GM12878 (cell line): ENCODE measurements at regions not wholly inside any gene's neighbourhood (a gene's known extent, or its start where the extent isn't known, plus 50 kb on each side); places are given as distances from the start of the nearest gene placed in this dataset.

Experiments used
- ATAC-seq: fragments of 200-7000 bp; cut with Tn5 transposase; 3 replicates; pipeline ENCODE4 v1.9.1; 2020; ENCODE audit warnings: mild to moderate bottlenecking, moderate library complexity
- BruUV-seq: library from RNA; stranded (reverse); fragments of 400-500 nt; replicated peaks from 2 replicates; lab custom pipeline; 2021; lab: Mats Ljungman, UMichigan
- CTCF ChIA-PET: fragments of 300-600 bp; sonication (Branson Sonifier 250); formaldehyde crosslinking; extraction: SDS; loops from one replicate; lab custom pipeline; 2021; ENCODE audit warnings: inconsistent platforms; lab: Yijun Ruan, JAX
- POLR2A ChIA-PET: fragments of 350-600 bp; formaldehyde crosslinking; extraction: SDS; loops from one replicate; lab custom pipeline; 2021; ENCODE audit warnings: inconsistent platforms; lab: Charles Lee
- RAD21 ChIA-PET: fragments of 300-600 bp; sonication (Branson Sonifier 250); formaldehyde crosslinking; loops from one replicate; lab custom pipeline; 2023; ENCODE audit warnings: antibody characterized with exemption; ENCODE audit not compliant: unreplicated experiment; lab: Charles Lee
- SMC1A ChIA-PET: fragments of 300-600 bp; sonication (Branson Sonifier 250); formaldehyde crosslinking; loops from one replicate; lab custom pipeline; 2023; ENCODE audit not compliant: unreplicated experiment, uncharacterized antibody; lab: Charles Lee
- DNase-seq: peaks from one replicate; pipeline ENCODE4 v3.0.0-alpha.2; 2011; ENCODE audit warnings: low read depth, low spot score
- FAIRE-seq: peaks from 3 replicates; lab custom pipeline; 2011; peaks lifted over from hg19 to GRCh38; lab: Jason Lieb, UNC
- H2AFZ ChIP-seq: 2 replicates; pipeline ENCODE4 v1.6.0; 2011; ENCODE audit warnings: low read depth, low read length, control low read depth; ENCODE audit not compliant: control insufficient read depth
- H3K27ac ChIP-seq: 2 replicates; pipeline ENCODE4 v1.5.1; 2011; ENCODE audit warnings: control low read depth; ENCODE audit not compliant: control insufficient read depth, insufficient read depth
- H3K27me3 ChIP-seq, 2 experiments: replicated peaks in 1 of 2; 2 replicates each; pipeline versions ENCODE4 v1.6.0 to v1.6.1; 2011; ENCODE audit warnings: low read length in 1 of 2; ENCODE audit not compliant: control insufficient read depth in 2 of 2, insufficient read depth in 2 of 2
- H3K36me3 ChIP-seq, 2 experiments: 2 replicates each; pipeline ENCODE4 v1.5.1; 2011; ENCODE audit warnings: low read length in 1 of 2; ENCODE audit not compliant: control insufficient read depth in 2 of 2, insufficient read depth in 2 of 2
- H3K4me1 ChIP-seq: 2 replicates; pipeline ENCODE4 v1.6.1; 2011; ENCODE audit warnings: mild to moderate bottlenecking, low read length, moderate library complexity, mixed read lengths; ENCODE audit not compliant: control insufficient read depth, insufficient read depth
- H3K4me2 ChIP-seq: 2 replicates; pipeline ENCODE4 v1.6.0; 2011; ENCODE audit warnings: control low read depth; ENCODE audit not compliant: control insufficient read depth, insufficient read depth
- H3K4me3 ChIP-seq: fragments of 200-600 bp; sonication (generic); 2 replicates; pipeline ENCODE4 v1.5.1; 2016
- H3K79me2 ChIP-seq: 2 replicates; pipeline ENCODE4 v1.6.0; 2011; ENCODE audit warnings: low read length; ENCODE audit not compliant: control insufficient read depth, insufficient read depth
- H3K9ac ChIP-seq: 2 replicates; pipeline ENCODE4 v1.8.0; 2011; ENCODE audit warnings: low read length, control low read depth, mixed read lengths; ENCODE audit not compliant: control insufficient read depth, insufficient read depth
- H3K9me3 ChIP-seq: replicated peaks from 3 replicates; pipeline ENCODE4 v1.5.1; 2011; ENCODE audit warnings: mild to moderate bottlenecking, low read length; ENCODE audit not compliant: control insufficient read depth, insufficient read depth
- H4K20me1 ChIP-seq: 2 replicates; pipeline ENCODE4 v1.6.0; 2011; ENCODE audit not compliant: control insufficient read depth, insufficient read depth
- BRCA1 ChIP-seq: IDR thresholded peaks from 2 replicates; pipeline ENCODE4 v1.6.1; 2011; ENCODE audit warnings: low read depth, low read length, improper control_type of control experiment
- IRF5 ChIP-seq: fragments of 450-650 bp; IDR thresholded peaks from 2 replicates; pipeline ENCODE4 v1.6.1; 2017; ENCODE audit warnings: borderline replicate concordance
- POLR2A ChIP-seq: IDR thresholded peaks from 2 replicates; pipeline ENCODE4 v1.6.1; 2011; ENCODE audit warnings: low read depth, mild to moderate bottlenecking, low read length
- RFX5 ChIP-seq: IDR thresholded peaks from 2 replicates; pipeline ENCODE4 v1.6.1; 2011; ENCODE audit warnings: low read depth, low read length, improper control_type of control experiment
- SPI1 ChIP-seq: IDR thresholded peaks from 2 replicates; pipeline ENCODE4 v1.6.1; 2011; ENCODE audit warnings: low read depth, mild to moderate bottlenecking, low read length, moderate library complexity, borderline replicate concordance; ENCODE audit not compliant: insufficient read depth
- TCF7 ChIP-seq: IDR thresholded peaks from 2 replicates; pipeline ENCODE4 v1.6.1; 2014; ENCODE audit warnings: antibody characterized with exemption, borderline replicate concordance
- WGBS: methylation state at CpG from one replicate; pipeline ENCODE4 v1.1.6; 2016; ENCODE audit warnings: low lambda C conversion rate; ENCODE audit not compliant: insufficient replicate concordance, insufficient coverage; ENCODE audit errors: missing lambda C conversion rate; 5-methylcytosine and 5-hydroxymethylcytosine counted together
- in situ Hi-C: fragments of 300-500 bp; cut with MboI; formaldehyde crosslinking; loops from 9 replicates; pipeline ENCODE4 v1.14.3; 2018; ENCODE audit warnings: mixed read lengths
- intact Hi-C: fragments of 100-400 bp; cut with micrococcal nuclease; formaldehyde crosslinking; loops from one replicate; pipeline ENCODE4 v1.14.2; 2022; ENCODE audit not compliant: unreplicated experiment
- TF ChIP-seq, protein P1 (sequence below): fragments of 450-650 bp; IDR thresholded peaks from 2 replicates; pipeline ENCODE4 v1.6.1; 2016; ENCODE audit warnings: mild to moderate bottlenecking

GRCh38 chr10:62466590-62466989 lies 92.4 kb downstream of the ZNF365 start:
- peaks cover 18% of the 10 kb centered on the region; the same call in 2 of the 3 replicates for H3K9me3 ChIP-seq
- CTCF ChIA-PET, result no interaction called here
- no peak for FAIRE-seq

GRCh38 chr10:62467527-62467926 lies 93.4 kb downstream of the ZNF365 start:
- FAIRE-seq, result no peak
- RAD21 ChIA-PET, result no interaction called here
- POLR2A ChIA-PET, result interaction anchor here (1.0 kb wide), 1 partner anchor 10 kb away, joined by 3 read pairs; no protein-coding TSS in a partner anchor
- H3K4me3 ChIP-seq, result no peak overlapping the region
- no peak for TF ChIP-seq RFX5
- TF ChIP-seq, protein P1, sequence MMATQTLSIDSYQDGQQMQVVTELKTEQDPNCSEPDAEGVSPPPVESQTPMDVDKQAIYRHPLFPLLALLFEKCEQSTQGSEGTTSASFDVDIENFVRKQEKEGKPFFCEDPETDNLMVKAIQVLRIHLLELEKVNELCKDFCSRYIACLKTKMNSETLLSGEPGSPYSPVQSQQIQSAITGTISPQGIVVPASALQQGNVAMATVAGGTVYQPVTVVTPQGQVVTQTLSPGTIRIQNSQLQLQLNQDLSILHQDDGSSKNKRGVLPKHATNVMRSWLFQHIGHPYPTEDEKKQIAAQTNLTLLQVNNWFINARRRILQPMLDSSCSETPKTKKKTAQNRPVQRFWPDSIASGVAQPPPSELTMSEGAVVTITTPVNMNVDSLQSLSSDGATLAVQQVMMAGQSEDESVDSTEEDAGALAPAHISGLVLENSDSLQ, result no peak
- no peak for TF ChIP-seq SPI1
- peaks cover 18% of the 10 kb centered on the region; the same call in 2 of the 3 replicates for H3K9me3 ChIP-seq
- 67% methylated on average over 2 of the region's 2 CpGs for WGBS
- H4K20me1 ChIP-seq, result no peaks in the 10 kb centered on the region
- no peak for ATAC-seq
- CTCF ChIA-PET, result no interaction called here
- H3K4me2 ChIP-seq, result no peak overlapping the region
- H3K79me2 ChIP-seq, result no peaks in the 10 kb centered on the region
- H3K27me3 ChIP-seq, result no peaks in the 10 kb centered on the region; a peak in 1 of 4 replicates
- no peaks in the 10 kb centered on the region for H3K36me3 ChIP-seq
- no peak overlapping the region for H3K27ac ChIP-seq
- DNase-seq, result no peak
- H3K9ac ChIP-seq, result no peak overlapping the region
- in situ Hi-C loops, result no loop called here
- H2AFZ ChIP-seq, result no peak overlapping the region
- intact Hi-C loops, result no loop called here
- SMC1A ChIA-PET, result interaction anchor here (0.6 to 1.2 kb wide), 3 partner anchors 13 to 16 kb away, joined by 3 read pairs; no protein-coding TSS in a partner anchor
- no peaks in the 10 kb centered on the region for H3K4me1 ChIP-seq
- no TSS peak for BruUV-seq

More at GRCh38 chr10:62466590-62466989, 92.4 kb downstream of the ZNF365 start:
- intact Hi-C loops, result no loop called here
- DNase-seq, result no peak
- ChIA-PET SMC1A (interaction anchor here (1.1 kb wide), 1 partner anchor 35 kb away, joined by 3 read pairs; no protein-coding TSS in a partner anchor), POLR2A (no interaction called here), RAD21 (no interaction called here)
- no peak overlapping the region for H3K4me2 ChIP-seq
- no peaks in the 10 kb centered on the region for H3K79me2 ChIP-seq
- no TSS peak for BruUV-seq
- 56% methylated on average over 1 of the region's 1 CpG for WGBS
- no peak overlapping the region for H3K9ac ChIP-seq
- no peak overlapping the region for H3K4me3 ChIP-seq
- H3K4me1 ChIP-seq, result no peaks in the 10 kb centered on the region
- no peaks in the 10 kb centered on the region for H3K27me3 ChIP-seq
- no peak for ATAC-seq
- no peak overlapping the region for H2AFZ ChIP-seq
- H4K20me1 ChIP-seq, result no peaks in the 10 kb centered on the region
- no peaks in the 10 kb centered on the region for H3K36me3 ChIP-seq
- in situ Hi-C loops, result no loop called here
- TF ChIP-seq POLR2A, result no peak
- no peak for TF ChIP-seq SPI1
- TF ChIP-seq TCF7, result no peak
- TF ChIP-seq BRCA1, result no peak
- no peak for TF ChIP-seq IRF5
- H3K27ac ChIP-seq, result no peak overlapping the region
